ENCODE measurements at regions not wholly inside any gene's neighbourhood (a gene's known extent, or its start where the extent isn't known, plus 50 kb on each side); places are given as distances from the start of the nearest gene placed in this dataset.
"Not testable (repeated sequence)": the region's sequence is repeated elsewhere in the genome, so short reads cannot be mapped to it uniquely, and the experiment has no call there.

- Histone ChIP-seq H3K27ac (ENCODE audit: low read length) (no peak overlapping the region), H3K4me1 (ENCODE audit: control insufficient read depth, insufficient read depth, low read length) (no peaks in the 10 kb centered on the region), H3K27me3 (ENCODE audit: control insufficient read depth, insufficient read depth, low read length) (no peaks in the 10 kb centered on the region), H3K36me3 (ENCODE audit: control insufficient read depth, insufficient read depth, low read length) (no peaks in the 10 kb centered on the region), H3K9me3 (ENCODE audit: control insufficient read depth, insufficient read depth, low read depth, low read length) (no peaks in the 10 kb centered on the region), H3K4me3 (ENCODE audit: low read depth in 2 of 2, low read length in 2 of 2) (no peak overlapping the region; a peak in 1 of 4 replicates)
- POLR2A ChIA-PET, result no interaction called here
- CTCF ChIA-PET, result no interaction called here
- TF ChIP-seq TCF7L2 (IDR thresholded peaks at IDR 0.05; ENCODE audit: low read depth, low read length), result no peak
- TF ChIP-seq CTCF (IDR thresholded peaks at IDR 0.05), result peak; percentile 32
- in situ Hi-C loops (cut with HindIII; ENCODE audit: low pct_unique_long_range_greater_than_20kb, low sequenced_read_pairs), result no loop called here
- ATAC-seq (no peak), DNase-seq (ENCODE audit: low read depth, low spot score) (no peak)
- intact Hi-C loops (cut with micrococcal nuclease; ENCODE audit: unreplicated experiment), result no loop called here
- no TSS peak for BruUV-seq (replicated peaks)
Observed at GRCh38 chr2:153287109-153287801, 191.3 kb downstream of the RPRM start.

- DNase-seq (ENCODE audit: low read depth, low spot score), result no peak
- intact Hi-C loops (cut with micrococcal nuclease; ENCODE audit: unreplicated experiment) (no loop called here), in situ Hi-C loops (cut with HindIII; ENCODE audit: low pct_unique_long_range_greater_than_20kb, low sequenced_read_pairs) (no loop called here)
- no peak for TF ChIP-seq SIN3A (IDR thresholded peaks at IDR 0.05; ENCODE audit: borderline replicate concordance, insufficient read depth, low read depth, low read length)
- no peak for TF ChIP-seq POLR2AphosphoS5 (IDR thresholded peaks at IDR 0.05; ENCODE audit: low read depth, low read length)
- no peak for TF ChIP-seq REST (IDR thresholded peaks at IDR 0.05; ENCODE audit: insufficient read depth in 1 of 2, low read depth in 2 of 2, low read length in 1 of 2)
- no peak for TF ChIP-seq CTCF (IDR thresholded peaks at IDR 0.05)
- TF ChIP-seq TCF7L2 (IDR thresholded peaks at IDR 0.05; ENCODE audit: low read depth, low read length), result no peak
- no peak overlapping the region for H3K27ac ChIP-seq (ENCODE audit: low read length)
- H3K36me3 ChIP-seq (ENCODE audit: control insufficient read depth, insufficient read depth, low read length), result no peaks in the 10 kb centered on the region
- no peaks in the 10 kb centered on the region for H3K27me3 ChIP-seq (ENCODE audit: control insufficient read depth, insufficient read depth, low read length)
- BruUV-seq (replicated peaks), result no TSS peak
- no peaks in the 10 kb centered on the region for H3K4me1 ChIP-seq (ENCODE audit: control insufficient read depth, insufficient read depth, low read length)
- H3K4me3 ChIP-seq (ENCODE audit: low read depth in 2 of 2, low read length in 2 of 2), result no peak overlapping the region
- CTCF ChIA-PET, result no interaction called here
- H3K9me3 ChIP-seq (ENCODE audit: control insufficient read depth, insufficient read depth, low read depth, low read length), result no peaks in the 10 kb centered on the region
- ATAC-seq, result no peak
- POLR2A ChIA-PET, result no interaction called here
Observed at GRCh38 chr2:153268941-153269461, 209.6 kb downstream of the RPRM start.

GRCh38 chr2:153256876-153257275 is 221.7 kb downstream of the RPRM start:
- in situ Hi-C loops (cut with HindIII; ENCODE audit: low pct_unique_long_range_greater_than_20kb, low sequenced_read_pairs); DNase-seq (ENCODE audit: low read depth, low spot score); H3K4me1 ChIP-seq (ENCODE audit: control insufficient read depth, insufficient read depth, low read length); H3K36me3 ChIP-seq (ENCODE audit: control insufficient read depth, insufficient read depth, low read length); H3K9me3 ChIP-seq (ENCODE audit: control insufficient read depth, insufficient read depth, low read depth, low read length); intact Hi-C loops (cut with micrococcal nuclease; ENCODE audit: unreplicated experiment); POLR2A ChIA-PET; H3K4me3 ChIP-seq (ENCODE audit: low read depth in 2 of 2, low read length in 2 of 2); CTCF ChIA-PET; H3K27me3 ChIP-seq (ENCODE audit: control insufficient read depth, insufficient read depth, low read length); H3K27ac ChIP-seq (ENCODE audit: low read length); BruUV-seq (replicated peaks); ATAC-seq: not testable (repeated sequence)

GRCh38 chr2:153246636-153247035 is 231.9 kb downstream of the RPRM start:
- H3K4me3 ChIP-seq (ENCODE audit: low read depth in 2 of 2, low read length in 2 of 2); intact Hi-C loops (cut with micrococcal nuclease; ENCODE audit: unreplicated experiment); DNase-seq (ENCODE audit: low read depth, low spot score); H3K9me3 ChIP-seq (ENCODE audit: control insufficient read depth, insufficient read depth, low read depth, low read length); H3K27me3 ChIP-seq (ENCODE audit: control insufficient read depth, insufficient read depth, low read length); H3K27ac ChIP-seq (ENCODE audit: low read length); H3K4me1 ChIP-seq (ENCODE audit: control insufficient read depth, insufficient read depth, low read length); in situ Hi-C loops (cut with HindIII; ENCODE audit: low pct_unique_long_range_greater_than_20kb, low sequenced_read_pairs); ATAC-seq; BruUV-seq (replicated peaks); H3K36me3 ChIP-seq (ENCODE audit: control insufficient read depth, insufficient read depth, low read length); CTCF ChIA-PET; POLR2A ChIA-PET: not testable (repeated sequence)

Measured in Panc1 (cell line).